ENCODE measurements at regions not wholly inside any gene's neighbourhood (a gene's known extent, or its start where the extent isn't known, plus 50 kb on each side); places are given as distances from the start of the nearest gene placed in this dataset.

GRCh38 chr18:23365602-23366001 lies 87.5 kb upstream of the RIOK3 start:
- no peak overlapping the region for H3K4me3 ChIP-seq (ENCODE audit: low read depth, low read length)
- TF ChIP-seq CTCF (IDR thresholded peaks at IDR 0.05; ENCODE audit: low read depth, low read length, missing control alignments): no peak
- DNase-seq (ENCODE audit: low read depth): no peak

- H3K4me3 ChIP-seq (ENCODE audit: low read depth, low read length): no peak overlapping the region
- TF ChIP-seq CTCF (IDR thresholded peaks at IDR 0.05; ENCODE audit: low read depth, low read length, missing control alignments): no peak
- no peak for DNase-seq (ENCODE audit: low read depth)
These were observed 83.8 kb upstream of the RIOK3 start for GRCh38 chr18:23369266-23369665.

- no peak overlapping the region for H3K4me3 ChIP-seq (ENCODE audit: low read depth, low read length)
- TF ChIP-seq CTCF (IDR thresholded peaks at IDR 0.05; ENCODE audit: low read depth, low read length, missing control alignments): no peak
- no peak for DNase-seq (ENCODE audit: low read depth)
These were observed 79.5 kb upstream of the RIOK3 start for GRCh38 chr18:23373570-23373969.

- H3K4me3 ChIP-seq (ENCODE audit: low read depth, low read length): no peak overlapping the region
- TF ChIP-seq CTCF (IDR thresholded peaks at IDR 0.05; ENCODE audit: low read depth, low read length, missing control alignments): no peak
- no peak for DNase-seq (ENCODE audit: low read depth)
These were observed 75.3 kb upstream of the RIOK3 start for GRCh38 chr18:23377669-23378301.

GRCh38 chr18:23378302-23378686 lies 74.8 kb upstream of the RIOK3 start:
- H3K4me3 ChIP-seq (ENCODE audit: low read depth, low read length): no peak overlapping the region
- no peak for DNase-seq (ENCODE audit: low read depth)
- no peak for TF ChIP-seq CTCF (IDR thresholded peaks at IDR 0.05; ENCODE audit: low read depth, low read length, missing control alignments)

GRCh38 chr18:23380001-23380550 lies 73.0 kb upstream of the RIOK3 start:
- no peak for TF ChIP-seq CTCF (IDR thresholded peaks at IDR 0.05; ENCODE audit: low read depth, low read length, missing control alignments)
- DNase-seq (ENCODE audit: low read depth): no peak
- H3K4me3 ChIP-seq (ENCODE audit: low read depth, low read length): no peak overlapping the region

GRCh38 chr18:23380817-23381216 lies 72.3 kb upstream of the RIOK3 start:
- no peak for DNase-seq (ENCODE audit: low read depth)
- no peak overlapping the region for H3K4me3 ChIP-seq (ENCODE audit: low read depth, low read length)
- TF ChIP-seq CTCF (IDR thresholded peaks at IDR 0.05; ENCODE audit: low read depth, low read length, missing control alignments): no peak
